ENCODE measurements at regions not wholly inside any gene's neighbourhood (a gene's known extent, or its start where the extent isn't known, plus 50 kb on each side); places are given as distances from the start of the nearest gene placed in this dataset.

- no peak overlapping the region for H2BK20ac ChIP-seq (ENCODE audit: low read length)
- H2BK15ac ChIP-seq (ENCODE audit: low read length): no peak overlapping the region
- no peaks in the 10 kb centered on the region for H3K27me3 ChIP-seq (replicated peaks in 1 of 4; ENCODE audit: control insufficient read depth in 3 of 4, extremely low read depth in 1 of 4, insufficient read depth in 3 of 4, low read length in 3 of 4)
- no peaks in the 10 kb centered on the region for H3K79me2 ChIP-seq (ENCODE audit: control insufficient read depth in 1 of 2, insufficient read depth in 2 of 2, low read length in 2 of 2)
- no peaks in the 10 kb centered on the region for H4K20me1 ChIP-seq (replicated peaks in 1 of 2; ENCODE audit: control insufficient read depth in 1 of 2, insufficient read depth in 2 of 2, low read length in 2 of 2)
- no peak overlapping the region for H2AFZ ChIP-seq (ENCODE audit: low read length)
- H3K36me3 ChIP-seq (ENCODE audit: control insufficient read depth in 2 of 4, insufficient read depth in 4 of 4, low read length in 3 of 4): no peaks in the 10 kb centered on the region
- no peaks in the 10 kb centered on the region for H3K4me1 ChIP-seq (replicated peaks in 1 of 4; ENCODE audit: control insufficient read depth in 3 of 4, insufficient read depth in 4 of 4, low read length in 3 of 4)
- DNase-seq (ENCODE audit: low read depth in 1 of 2, low spot score in 2 of 2): no peak
- H3K4me3 ChIP-seq (ENCODE audit: extremely low read depth in 1 of 4, insufficient read depth in 2 of 4, low read depth in 3 of 4, low read length in 4 of 4): no peak overlapping the region
- no peak overlapping the region for H2BK5ac ChIP-seq (ENCODE audit: low read depth, low read length)
- CTCF ChIA-PET (ENCODE audit: partially characterized antibody): no interaction called here
- H3K4me2 ChIP-seq (ENCODE audit: insufficient read depth in 1 of 2, low read depth in 2 of 2, low read length in 2 of 2): no peak overlapping the region
- no peak overlapping the region for H3K56ac ChIP-seq (replicated peaks; ENCODE audit: insufficient read length, low read depth, low read length)
- H2AK5ac ChIP-seq (ENCODE audit: low read depth, low read length): no peak overlapping the region
- H3K27ac ChIP-seq (ENCODE audit: low read depth, low read length): no peak overlapping the region
- H2BK120ac ChIP-seq (replicated peaks; ENCODE audit: low read depth, low read length): no peak overlapping the region
- POLR2A ChIA-PET (ENCODE audit: partially characterized antibody): no interaction called here
- H3K23ac ChIP-seq (ENCODE audit: insufficient read length): no peak overlapping the region
- 67% methylated on average over 3 of the region's 3 CpGs; no CpG with 5 or more reads in 1 of the 2 experiments for WGBS, 2 experiments (ENCODE audit: extremely low coverage in 1 of 2, insufficient coverage in 1 of 2, insufficient read length in 1 of 2, insufficient replicate concordance in 2 of 2, low coverage in 1 of 2, low lambda C conversion rate in 2 of 2, missing lambda C conversion rate in 1 of 2)
- H2BK12ac ChIP-seq (ENCODE audit: low read depth, low read length): no peak overlapping the region
- no peaks in the 10 kb centered on the region for H3K79me1 ChIP-seq (ENCODE audit: low read depth, low read length)
- H4K8ac ChIP-seq (ENCODE audit: extremely low read depth, insufficient read depth, low read length): no peak overlapping the region
- no peak overlapping the region for H4K5ac ChIP-seq (ENCODE audit: insufficient read length, low read depth, low read length)
- no peak overlapping the region for H3K18ac ChIP-seq (ENCODE audit: extremely low read depth, low read length)
- no peak overlapping the region for H3K14ac ChIP-seq (ENCODE audit: insufficient read length)
- no peak overlapping the region for H3K4ac ChIP-seq (replicated peaks; ENCODE audit: insufficient read length, low read depth, low read length)
- no peak overlapping the region for H4K91ac ChIP-seq (replicated peaks; ENCODE audit: insufficient read length, low read length)
- H3K23me2 ChIP-seq (ENCODE audit: low read depth, low read length): no peaks in the 10 kb centered on the region
- H3K9ac ChIP-seq (replicated peaks in 1 of 4; ENCODE audit: extremely low read depth in 1 of 4, low read depth in 3 of 4, low read length in 3 of 4): no peak overlapping the region
- H3K9me3 ChIP-seq (ENCODE audit: insufficient read depth in 2 of 2, low read depth in 1 of 2, low read length in 1 of 2): peaks cover 0 to 3% of the 10 kb centered on the region in 2 experiments; a peak in 1 of 4 replicates
- FAIRE-seq: no peak
- TF ChIP-seq, protein P1, sequence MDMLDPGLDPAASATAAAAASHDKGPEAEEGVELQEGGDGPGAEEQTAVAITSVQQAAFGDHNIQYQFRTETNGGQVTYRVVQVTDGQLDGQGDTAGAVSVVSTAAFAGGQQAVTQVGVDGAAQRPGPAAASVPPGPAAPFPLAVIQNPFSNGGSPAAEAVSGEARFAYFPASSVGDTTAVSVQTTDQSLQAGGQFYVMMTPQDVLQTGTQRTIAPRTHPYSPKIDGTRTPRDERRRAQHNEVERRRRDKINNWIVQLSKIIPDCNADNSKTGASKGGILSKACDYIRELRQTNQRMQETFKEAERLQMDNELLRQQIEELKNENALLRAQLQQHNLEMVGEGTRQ (IDR thresholded peaks at IDR 0.05; ENCODE audit: low read length): no peak
- TF ChIP-seq YY1 (IDR thresholded peaks at IDR 0.05; ENCODE audit: low read depth, low read length): no peak
- no peak for TF ChIP-seq SUZ12 (IDR thresholded peaks at IDR 0.05; ENCODE audit: low read length)
- TF ChIP-seq TAF1 (IDR thresholded peaks at IDR 0.05; ENCODE audit: low read depth, low read length): no peak
- TF ChIP-seq KDM4A (IDR thresholded peaks at IDR 0.05; ENCODE audit: low read depth, low read length, severe bottlenecking): no peak
- no peak for TF ChIP-seq MAFK (IDR thresholded peaks at IDR 0.05; ENCODE audit: low read depth, low read length)
- no peak for TF ChIP-seq CEBPB (IDR thresholded peaks at IDR 0.05; ENCODE audit: low read depth, low read length)
- TF ChIP-seq RBBP5 (IDR thresholded peaks at IDR 0.05; ENCODE audit: borderline replicate concordance, low read depth, low read length): no peak
- TF ChIP-seq EZH2 (IDR thresholded peaks at IDR 0.05; ENCODE audit: low read depth, low read length, severe bottlenecking): no peak
- no peak for TF ChIP-seq SP1 (IDR thresholded peaks at IDR 0.05; ENCODE audit: low read depth, low read length)
Measured at GRCh38 chr6:66326228-66326627, 619.2 kb upstream of the EYS start.

Measured in H1 (cell line).